ENCODE measurements at regions not wholly inside any gene's neighbourhood (a gene's known extent, or its start where the extent isn't known, plus 50 kb on each side); places are given as distances from the start of the nearest gene placed in this dataset.

GRCh38 chr17:71866095-71866494 lies 254.7 kb upstream of the SOX9 start (continued):
- no peak for TF ChIP-seq CTCF (IDR thresholded peaks at IDR 0.05; ENCODE audit: low read depth, low read length, missing input control)

- DNase-seq (ENCODE audit: low spot score) = no peak
These were observed 251.5 kb upstream of the SOX9 start for GRCh38 chr17:71869293-71869692.

More at GRCh38 chr17:71869293-71869692, 251.5 kb upstream of the SOX9 start:
- Histone ChIP-seq H3K4me1 (ENCODE audit: control insufficient read depth in 4 of 4, insufficient read depth in 4 of 4, low read length in 3 of 4) (no peaks in the 10 kb centered on the region), H3K36me3 (ENCODE audit: control insufficient read depth in 4 of 4, insufficient read depth in 3 of 4, low read depth in 1 of 4, low read length in 3 of 4) (no peaks in the 10 kb centered on the region), H3K4me3 (ENCODE audit: low read depth in 1 of 3, low read length in 3 of 3) (no peak overlapping the region), H3K27me3 (ENCODE audit: control insufficient read depth in 4 of 4, insufficient read depth in 4 of 4, low read length in 3 of 4) (peaks cover 0 to 5% (median 2%) of the 10 kb centered on the region in 4 donors), H3K9me3 (ENCODE audit: control insufficient read depth in 4 of 4, low read length in 3 of 4) (no peaks in the 10 kb centered on the region), H3K9ac (ENCODE audit: low read depth in 1 of 2, low read length in 2 of 2) (no peak overlapping the region), H3K27ac (ENCODE audit: low read depth in 1 of 2, low read length in 2 of 2) (no peak overlapping the region)
- 69% methylated on average over 4 of the region's 4 CpGs for WGBS
- no peak for TF ChIP-seq REST (IDR thresholded peaks at IDR 0.05)
- no peak for TF ChIP-seq RXRA (IDR thresholded peaks at IDR 0.05)
- TF ChIP-seq YY1 (IDR thresholded peaks at IDR 0.05) = no peak
- TF ChIP-seq EGR1 (IDR thresholded peaks at IDR 0.05; ENCODE audit: low read depth in 2 of 2) = no peak
- no peak for TF ChIP-seq CTCF (IDR thresholded peaks at IDR 0.05; ENCODE audit: low read depth, low read length, missing input control)
- no peak for TF ChIP-seq NR2F2 (IDR thresholded peaks at IDR 0.05)
- no peak for TF ChIP-seq MAX (IDR thresholded peaks at IDR 0.05)
- TF ChIP-seq TAF1 (conservative IDR thresholded peaks at IDR 0.05) = no peak
- TF ChIP-seq RAD21 (IDR thresholded peaks at IDR 0.05) = no peak
- no peak for TF ChIP-seq FOXA1 (IDR thresholded peaks at IDR 0.05)
- TF ChIP-seq JUND (IDR thresholded peaks at IDR 0.05) = no peak
- no peak for TF ChIP-seq FOXA2 (IDR thresholded peaks at IDR 0.05)
- no peak for TF ChIP-seq GABPA (IDR thresholded peaks at IDR 0.05 in 1 of 2, conservative IDR thresholded peaks at IDR 0.05 in 1 of 2)
- no peak for TF ChIP-seq ATF3 (IDR thresholded peaks at IDR 0.05)
- TF ChIP-seq HNF4G (IDR thresholded peaks at IDR 0.05) = no peak
- no peak for TF ChIP-seq ZBTB33 (IDR thresholded peaks at IDR 0.05)
- TF ChIP-seq HNF4A (conservative IDR thresholded peaks at IDR 0.05) = no peak
- TF ChIP-seq SP1 (IDR thresholded peaks at IDR 0.05) = no peak

Measured in liver (tissue), 8 donors.